ENCODE measurements at regions not wholly inside any gene's neighbourhood (a gene's known extent, or its start where the extent isn't known, plus 50 kb on each side); places are given as distances from the start of the nearest gene placed in this dataset.
"Not testable (repeated sequence)": the region's sequence is repeated elsewhere in the genome, so short reads cannot be mapped to it uniquely, and the experiment has no call there.

- DNase-seq: no peak
Measured at GRCh38 chr5:136453986-136454758, 88.8 kb upstream of the TRPC7 start.

GRCh38 chr5:136453199-136453598, 87.9 kb upstream of the TRPC7 start:
- DNase-seq: no peak

- not testable (repeated sequence) for DNase-seq
Measured at GRCh38 chr5:136447576-136447975, 82.2 kb upstream of the TRPC7 start.

- DNase-seq: no peak
Measured at GRCh38 chr5:136446565-136446964, 81.2 kb upstream of the TRPC7 start.

- not testable (repeated sequence) for DNase-seq
Measured at GRCh38 chr5:136444099-136444498, 78.8 kb upstream of the TRPC7 start.

GRCh38 chr5:136439367-136439766, 74.0 kb upstream of the TRPC7 start:
- DNase-seq: no peak

- no peak for DNase-seq
Measured at GRCh38 chr5:136435946-136436543, 70.7 kb upstream of the TRPC7 start.

GRCh38 chr5:136434795-136435194, 69.5 kb upstream of the TRPC7 start:
- DNase-seq: no peak

GRCh38 chr5:136432705-136433104, 67.4 kb upstream of the TRPC7 start:
- no peak for DNase-seq

- DNase-seq: no peak
Measured at GRCh38 chr5:136430081-136430480, 64.7 kb upstream of the TRPC7 start.

GRCh38 chr5:136427426-136427825, 62.1 kb upstream of the TRPC7 start:
- no peak for DNase-seq

GRCh38 chr5:136425921-136426320, 60.6 kb upstream of the TRPC7 start:
- DNase-seq: no peak

GRCh38 chr5:136424835-136425584, 59.7 kb upstream of the TRPC7 start:
- DNase-seq: no peak

- no peak for DNase-seq
Measured at GRCh38 chr5:136423944-136424606, 58.7 kb upstream of the TRPC7 start.

GRCh38 chr5:136420168-136420898, 55.0 kb upstream of the TRPC7 start:
- peak; percentile 25 for DNase-seq

GRCh38 chr5:136418301-136418700, 53.0 kb upstream of the TRPC7 start:
- DNase-seq: no peak
